Ecto neural progenitor cell (in vitro differentiated cells): ENCODE measurements at regions not wholly inside any gene's neighbourhood (a gene's known extent, or its start where the extent isn't known, plus 50 kb on each side); places are given as distances from the start of the nearest gene placed in this dataset.
"Not testable (repeated sequence)": the region's sequence is repeated elsewhere in the genome, so short reads cannot be mapped to it uniquely, and the experiment has no call there.

Experiments
- DNase-seq: peaks from one replicate; pipeline ENCODE4 v3.0.0-alpha.2; 2018; ENCODE audit warnings: low spot score

- no peak for DNase-seq
Observed at GRCh38 chr13:55990631-55991030, 1150.1 kb upstream of the PRR20A start.

GRCh38 chr13:55991666-55992065 lies 1149.1 kb upstream of the PRR20A start:
- DNase-seq = no peak

- no peak for DNase-seq
Observed at GRCh38 chr13:55992145-55992544, 1148.6 kb upstream of the PRR20A start.

GRCh38 chr13:55999709-56000108 lies 1141.0 kb upstream of the PRR20A start:
- DNase-seq = no peak

GRCh38 chr13:56009418-56009817 lies 1131.3 kb upstream of the PRR20A start:
- no peak for DNase-seq

- no peak for DNase-seq
Observed at GRCh38 chr13:56012644-56013043, 1128.1 kb upstream of the PRR20A start.

GRCh38 chr13:56015919-56016318 lies 1124.8 kb upstream of the PRR20A start:
- DNase-seq = no peak

GRCh38 chr13:56019606-56020005 lies 1121.1 kb upstream of the PRR20A start:
- no peak for DNase-seq

GRCh38 chr13:56020425-56020824 lies 1120.3 kb upstream of the PRR20A start:
- DNase-seq = no peak

GRCh38 chr13:56039992-56040391 lies 1100.7 kb upstream of the PRR20A start:
- no peak for DNase-seq

- DNase-seq = no peak
Observed at GRCh38 chr13:56066321-56066720, 1074.4 kb upstream of the PRR20A start.

GRCh38 chr13:56102641-56103040 lies 1038.1 kb upstream of the PRR20A start:
- DNase-seq = no peak

GRCh38 chr13:56110751-56111150 lies 1030.0 kb upstream of the PRR20A start:
- DNase-seq = no peak

GRCh38 chr13:56134524-56134923 lies 1006.2 kb upstream of the PRR20A start:
- no peak for DNase-seq

GRCh38 chr13:56166864-56167263 lies 973.9 kb upstream of the PRR20A start:
- no peak for DNase-seq

- DNase-seq = no peak
Observed at GRCh38 chr13:56168581-56168980, 972.1 kb upstream of the PRR20A start.

- no peak for DNase-seq
Observed at GRCh38 chr13:56173346-56173745, 967.4 kb upstream of the PRR20A start.

GRCh38 chr13:56182598-56182997 lies 958.1 kb upstream of the PRR20A start:
- DNase-seq = no peak

- no peak for DNase-seq
Observed at GRCh38 chr13:56187331-56187730, 953.4 kb upstream of the PRR20A start.

- not testable (repeated sequence) for DNase-seq
Observed at GRCh38 chr13:56188582-56188981, 952.1 kb upstream of the PRR20A start.

- no peak for DNase-seq
Observed at GRCh38 chr13:56189439-56189838, 951.3 kb upstream of the PRR20A start.

- no peak for DNase-seq
Observed at GRCh38 chr13:56189978-56190377, 950.7 kb upstream of the PRR20A start.

- no peak for DNase-seq
Observed at GRCh38 chr13:56198350-56198749, 942.4 kb upstream of the PRR20A start.

- no peak for DNase-seq
Observed at GRCh38 chr13:56201834-56202233, 938.9 kb upstream of the PRR20A start.

- DNase-seq = no peak
Observed at GRCh38 chr13:56216221-56216620, 924.5 kb upstream of the PRR20A start.
